H9 (cell line): ENCODE measurements at regions not wholly inside any gene's neighbourhood (a gene's known extent, or its start where the extent isn't known, plus 50 kb on each side); places are given as distances from the start of the nearest gene placed in this dataset.

Source experiments
- DNase-seq: peaks from one replicate; pipeline ENCODE4 v3.0.0-alpha.2; 2017
- H2AFZ ChIP-seq: one replicate; pipeline ENCODE4 v1.6.1; 2013; ENCODE audit warnings: mild to moderate bottlenecking, low read length, control low read depth, moderate library complexity
- H2AK5ac ChIP-seq: 2 replicates; pipeline ENCODE4 v1.6.1; 2013; ENCODE audit warnings: low read length, control low read depth, mixed read lengths; ENCODE audit not compliant: insufficient read length
- H2BK120ac ChIP-seq: one replicate; pipeline ENCODE4 v1.6.1; 2013; ENCODE audit warnings: low read depth, mild to moderate bottlenecking, low read length, control low read depth, inconsistent platforms; ENCODE audit not compliant: poor library complexity, severe bottlenecking
- H2BK12ac ChIP-seq: 2 replicates; pipeline ENCODE4 v1.6.1; 2013; ENCODE audit warnings: low read length, control low read depth, mixed read lengths, low read depth; ENCODE audit not compliant: insufficient read length
- H2BK15ac ChIP-seq: 2 replicates; pipeline ENCODE4 v1.6.1; 2013; ENCODE audit warnings: low read depth, low read length, control low read depth
- H2BK20ac ChIP-seq: one replicate; pipeline ENCODE4 v1.6.1; 2013; ENCODE audit warnings: low read depth, mild to moderate bottlenecking, low read length, control low read depth, inconsistent platforms; ENCODE audit not compliant: poor library complexity, severe bottlenecking
- H2BK5ac ChIP-seq: 2 replicates; pipeline ENCODE4 v1.6.1; 2013; ENCODE audit warnings: low read length, control low read depth, mixed read lengths; ENCODE audit not compliant: insufficient read length
- H3K14ac ChIP-seq: 2 replicates; pipeline ENCODE4 v1.6.1; 2013; ENCODE audit warnings: low read length, control low read depth; ENCODE audit not compliant: insufficient read depth
- H3K18ac ChIP-seq: 2 replicates; pipeline ENCODE4 v1.6.1; 2013; ENCODE audit warnings: low read depth, mild to moderate bottlenecking, mixed read lengths, low read length, control low read depth; ENCODE audit not compliant: insufficient read length
- H3K23ac ChIP-seq: 2 replicates; pipeline ENCODE4 v1.6.1; 2013; ENCODE audit warnings: low read length, control low read depth, mixed read lengths, low read depth; ENCODE audit not compliant: insufficient read length
- H3K23me2 ChIP-seq: 2 replicates; pipeline ENCODE4 v1.6.1; 2013; ENCODE audit warnings: low read depth, mild to moderate bottlenecking, mixed read lengths, low read length, control low read depth; ENCODE audit not compliant: insufficient read length, poor library complexity, severe bottlenecking
- H3K27ac ChIP-seq: 2 replicates; pipeline ENCODE4 v1.5.1; 2013; ENCODE audit warnings: low read length, control low read depth, mixed read lengths, low read depth; ENCODE audit not compliant: insufficient read length
- H3K27me3 ChIP-seq: 2 replicates; pipeline ENCODE4 v1.6.1; 2013; ENCODE audit warnings: low read length, control low read depth, inconsistent platforms; ENCODE audit not compliant: insufficient read depth
- H3K4ac ChIP-seq: 2 replicates; pipeline ENCODE4 v1.6.1; 2013; ENCODE audit warnings: low read depth, mild to moderate bottlenecking, control low read depth, inconsistent platforms, low read length, moderate library complexity
- H3K4me1 ChIP-seq: 2 replicates; pipeline ENCODE4 v1.6.1; 2013; ENCODE audit warnings: low read length, control low read depth, inconsistent platforms; ENCODE audit not compliant: insufficient read depth
- H3K4me2 ChIP-seq: 2 replicates; pipeline ENCODE4 v1.6.1; 2013; ENCODE audit warnings: low read length, control low read depth, mixed read lengths; ENCODE audit not compliant: insufficient read length, insufficient read depth
- H3K56ac ChIP-seq: 2 replicates; pipeline ENCODE4 v1.6.1; 2013; ENCODE audit warnings: low read depth, mild to moderate bottlenecking, mixed read lengths, low read length, control low read depth; ENCODE audit not compliant: insufficient read length
- H3K79me1 ChIP-seq: 2 replicates; pipeline ENCODE4 v1.6.1; 2013; ENCODE audit warnings: low read depth, mild to moderate bottlenecking, moderate library complexity, low read length, control low read depth, inconsistent platforms; ENCODE audit not compliant: insufficient read depth, poor library complexity, severe bottlenecking
- H3K79me2 ChIP-seq: 2 replicates; pipeline ENCODE4 v1.6.1; 2013; ENCODE audit warnings: low read length, control low read depth, inconsistent platforms; ENCODE audit not compliant: insufficient read depth
- H3K9ac ChIP-seq: 2 replicates; pipeline ENCODE4 v1.6.1; 2013; ENCODE audit warnings: low read length, control low read depth, mixed read lengths; ENCODE audit not compliant: insufficient read length; ENCODE audit errors: extremely low read depth
- H3K9me3 ChIP-seq: one replicate; pipeline ENCODE4 v1.6.1; 2013; ENCODE audit warnings: low read depth, low read length, inconsistent platforms; ENCODE audit not compliant: control insufficient read depth
- H3T11ph ChIP-seq: one replicate; pipeline ENCODE4 v1.6.1; 2013; ENCODE audit warnings: mild to moderate bottlenecking, low read length, control low read depth, inconsistent platforms
- H4K20me1 ChIP-seq: one replicate; pipeline ENCODE4 v1.6.1; 2013; ENCODE audit not compliant: control insufficient read depth, insufficient read length, insufficient read depth
- H4K5ac ChIP-seq: 2 replicates; pipeline ENCODE4 v1.6.1; 2013; ENCODE audit warnings: low read depth, mild to moderate bottlenecking, mixed read lengths, low read length, control low read depth; ENCODE audit not compliant: insufficient read length
- H4K8ac ChIP-seq: replicated peaks from 2 replicates; pipeline ENCODE4 v1.6.1; 2013; ENCODE audit warnings: low read length, control low read depth, mixed read lengths, low read depth; ENCODE audit not compliant: insufficient read length
- H4K91ac ChIP-seq: 2 replicates; pipeline ENCODE4 v1.6.1; 2013; ENCODE audit warnings: low read depth, mild to moderate bottlenecking, moderate library complexity, mixed read lengths, low read length, control low read depth; ENCODE audit not compliant: insufficient read length
- H3K27ac Mint-ChIP-seq, 3 experiments: 2 replicates in 2 of 3; 3 replicates in 1 of 3; pipeline ENCODE4 v1.8.0; 2020 to 2021; ENCODE audit warnings: mixed read lengths in 3 of 3, mild to moderate bottlenecking in 1 of 3, moderate library complexity in 1 of 3
- H3K27me3 Mint-ChIP-seq: 2 replicates; pipeline ENCODE4 v1.8.0; 2021; ENCODE audit warnings: low read depth, mild to moderate bottlenecking, moderate library complexity, mixed read lengths
- H3K36me3 Mint-ChIP-seq, 3 experiments: 2 replicates in 2 of 3; 3 replicates in 1 of 3; pipeline ENCODE4 v1.8.0; 2020 to 2021; ENCODE audit warnings: low read depth in 3 of 3, mixed read lengths in 3 of 3; ENCODE audit not compliant: insufficient read depth in 1 of 3
- H3K4me1 Mint-ChIP-seq, 2 experiments: 2 replicates each; pipeline ENCODE4 v1.8.0; 2020; ENCODE audit warnings: mixed read lengths in 2 of 2
- H3K4me3 Mint-ChIP-seq, 2 experiments: 2 replicates in 1 of 2; 3 replicates in 1 of 2; pipeline ENCODE4 v1.8.0; 2020 to 2021; ENCODE audit warnings: mild to moderate bottlenecking in 2 of 2, mixed read lengths in 2 of 2, moderate library complexity in 1 of 2
- H3K9me3 Mint-ChIP-seq, 2 experiments: 2 replicates in 1 of 2; 3 replicates in 1 of 2; pipeline ENCODE4 v1.8.0; 2020; ENCODE audit warnings: mild to moderate bottlenecking in 2 of 2, mixed read lengths in 2 of 2, moderate library complexity in 1 of 2
- CTCF ChIP-seq: fragments of 200-600 bp; sonication (generic); conservative IDR thresholded peaks from 3 replicates; pipeline ENCODE4 v1.8.0; 2021; ENCODE audit warnings: antibody characterized with exemption, mild to moderate bottlenecking
- WGBS: extraction: QIAGEN DNeasy Blood & Tissue Kit; methylation state at CpG from one replicate; pipeline ENCODE4 v1.1.7; 2013; ENCODE audit warnings: missing lambda C conversion rate, low lambda C conversion rate, mixed read lengths; ENCODE audit not compliant: insufficient read length; ENCODE audit errors: extremely low coverage; 5-methylcytosine and 5-hydroxymethylcytosine counted together

- Mint-ChIP-seq H3K36me3 (no peaks in the 10 kb centered on the region), H3K4me1 (peaks cover 9 to 18% of the 10 kb centered on the region in 2 experiments), H3K4me3 (no peak overlapping the region), H3K27ac (no peak overlapping the region), H3K27me3 (peaks cover 4% of the 10 kb centered on the region), H3K9me3 (no peaks in the 10 kb centered on the region)
- H3K9ac ChIP-seq: no peak overlapping the region
- no peak overlapping the region for H3K14ac ChIP-seq
- H3K4me2 ChIP-seq: no peak overlapping the region
- H2BK15ac ChIP-seq: no peak overlapping the region
- H3K4ac ChIP-seq: no peak overlapping the region
- no peak overlapping the region for H3K27ac ChIP-seq
- H3K23ac ChIP-seq: no peak overlapping the region
- no peak for TF ChIP-seq CTCF
- H4K20me1 ChIP-seq: no peaks in the 10 kb centered on the region
- H3K18ac ChIP-seq: no peak overlapping the region
- H2BK5ac ChIP-seq: no peak overlapping the region
- no CpG with 5 or more reads among the region's 3 CpGs for WGBS
- no peaks in the 10 kb centered on the region for H3K23me2 ChIP-seq
- H3K79me2 ChIP-seq: no peaks in the 10 kb centered on the region
- no peak overlapping the region for H2AK5ac ChIP-seq
- H3K79me1 ChIP-seq: no peaks in the 10 kb centered on the region
- H3K4me1 ChIP-seq: peaks cover 2% of the 10 kb centered on the region; the same call in 1 of the 2 replicates
- H3K9me3 ChIP-seq: no peaks in the 10 kb centered on the region
- H2BK120ac ChIP-seq: no peak overlapping the region
- H3T11ph ChIP-seq: no peak overlapping the region
- no peak overlapping the region for H2BK12ac ChIP-seq
- no peak overlapping the region for H2BK20ac ChIP-seq
- no peak overlapping the region for H2AFZ ChIP-seq
- H4K91ac ChIP-seq: no peak overlapping the region
- H4K5ac ChIP-seq: no peak overlapping the region
- no peak overlapping the region for H4K8ac ChIP-seq
- no peak for DNase-seq
- H3K27me3 ChIP-seq: no peaks in the 10 kb centered on the region
- H3K56ac ChIP-seq: no peak overlapping the region
These were observed 61.5 kb downstream of the FZD1 start for GRCh38 chr7:91325726-91326125.
